GM19351 (cell line): ENCODE measurements at regions not wholly inside any gene's neighbourhood (a gene's known extent, or its start where the extent isn't known, plus 50 kb on each side); places are given as distances from the start of the nearest gene placed in this dataset.

ENCODE experiments used
- ATAC-seq: cut with Tn5 transposase; IDR thresholded peaks from one replicate; pipeline ENCODE4 v1.9.1; 2021; ENCODE audit warnings: mild to moderate bottlenecking, moderate library complexity; ENCODE audit not compliant: unreplicated experiment

- no peak for ATAC-seq
Observed at GRCh38 chr9:79801459-79801858, 229.7 kb downstream of the TLE4 start.

- no peak for ATAC-seq
Observed at GRCh38 chr9:79800578-79800977, 228.8 kb downstream of the TLE4 start.

- ATAC-seq, result no peak
Observed at GRCh38 chr9:79799691-79800335, 228.0 kb downstream of the TLE4 start.

GRCh38 chr9:79798450-79798849 lies 226.7 kb downstream of the TLE4 start:
- no peak for ATAC-seq

GRCh38 chr9:79796411-79796810 lies 224.6 kb downstream of the TLE4 start:
- ATAC-seq, result no peak

GRCh38 chr9:79788662-79789061 lies 216.9 kb downstream of the TLE4 start:
- no peak for ATAC-seq

- ATAC-seq, result no peak
Observed at GRCh38 chr9:79781263-79781662, 209.5 kb downstream of the TLE4 start.

- no peak for ATAC-seq
Observed at GRCh38 chr9:79780559-79780958, 208.8 kb downstream of the TLE4 start.

GRCh38 chr9:79779901-79780300 lies 208.1 kb downstream of the TLE4 start:
- no peak for ATAC-seq

GRCh38 chr9:79778581-79778980 lies 206.8 kb downstream of the TLE4 start:
- ATAC-seq, result no peak

- no peak for ATAC-seq
Observed at GRCh38 chr9:79776581-79776980, 204.8 kb downstream of the TLE4 start.
